ENCODE measurements at regions not wholly inside any gene's neighbourhood (a gene's known extent, or its start where the extent isn't known, plus 50 kb on each side); places are given as distances from the start of the nearest gene placed in this dataset.
A peak's percentile ranks its signal among the peaks of the same experiment; 100 is the strongest.

GRCh38 chr21:38170704-38171682, 85.8 kb upstream of the KCNJ15 start:
- Histone ChIP-seq H3K36me3 (replicated peaks) (no peaks in the 10 kb centered on the region), H3K27me3 (replicated peaks) (no peaks in the 10 kb centered on the region), H3K4me3 (ENCODE audit: low read depth, low read length) (no peak overlapping the region), H3K27ac (peak overlapping the region; percentile 38)
- TF ChIP-seq CTCF (IDR thresholded peaks at IDR 0.05; ENCODE audit: low read depth, low read length, missing control alignments) = peak; percentile 52
- no peak for DNase-seq
- in situ Hi-C loops (cut with HindIII; ENCODE audit: low pct_ligation_motif_present, low sequenced_read_pairs) = no loop called here

- H3K27me3 ChIP-seq (replicated peaks) = no peaks in the 10 kb centered on the region
- peak; percentile 45 for DNase-seq
- in situ Hi-C loops (cut with HindIII; ENCODE audit: low pct_ligation_motif_present, low sequenced_read_pairs) = no loop called here
- H3K27ac ChIP-seq = peak overlapping the region; percentile 38
- no peaks in the 10 kb centered on the region for H3K36me3 ChIP-seq (replicated peaks)
- peak; percentile 65 for TF ChIP-seq CTCF (IDR thresholded peaks at IDR 0.05; ENCODE audit: low read depth, low read length, missing control alignments)
- H3K4me3 ChIP-seq (ENCODE audit: low read depth, low read length) = no peak overlapping the region
These were observed 85.0 kb upstream of the KCNJ15 start for GRCh38 chr21:38171723-38172344.

- no peaks in the 10 kb centered on the region for H3K36me3 ChIP-seq (replicated peaks)
- no peak overlapping the region for H3K4me3 ChIP-seq (ENCODE audit: low read depth, low read length)
- in situ Hi-C loops (cut with HindIII; ENCODE audit: low pct_ligation_motif_present, low sequenced_read_pairs) = no loop called here
- TF ChIP-seq CTCF (IDR thresholded peaks at IDR 0.05; ENCODE audit: low read depth, low read length, missing control alignments) = no peak
- no peaks in the 10 kb centered on the region for H3K27me3 ChIP-seq (replicated peaks)
- no peak for DNase-seq
- no peak overlapping the region for H3K27ac ChIP-seq
These were observed 83.3 kb upstream of the KCNJ15 start for GRCh38 chr21:38173276-38174035.

GRCh38 chr21:38175306-38175705, 81.5 kb upstream of the KCNJ15 start:
- in situ Hi-C loops (cut with HindIII; ENCODE audit: low pct_ligation_motif_present, low sequenced_read_pairs) = no loop called here
- Histone ChIP-seq H3K36me3 (replicated peaks) (no peaks in the 10 kb centered on the region), H3K27ac (no peak overlapping the region), H3K4me3 (ENCODE audit: low read depth, low read length) (no peak overlapping the region), H3K27me3 (replicated peaks) (no peaks in the 10 kb centered on the region)
- DNase-seq = no peak
- TF ChIP-seq CTCF (IDR thresholded peaks at IDR 0.05; ENCODE audit: low read depth, low read length, missing control alignments) = no peak

GRCh38 chr21:38177919-38178652, 78.7 kb upstream of the KCNJ15 start:
- H3K4me3 ChIP-seq (ENCODE audit: low read depth, low read length) = no peak overlapping the region
- no peak for DNase-seq
- no peak overlapping the region for H3K27ac ChIP-seq
- no peaks in the 10 kb centered on the region for H3K27me3 ChIP-seq (replicated peaks)
- in situ Hi-C loops (cut with HindIII; ENCODE audit: low pct_ligation_motif_present, low sequenced_read_pairs) = no loop called here
- H3K36me3 ChIP-seq (replicated peaks) = no peaks in the 10 kb centered on the region
- no peak for TF ChIP-seq CTCF (IDR thresholded peaks at IDR 0.05; ENCODE audit: low read depth, low read length, missing control alignments)

Measured in brain microvascular endothelial cell (primary cell).